Colon (tissue), 2 donors: ENCODE measurements at regions not wholly inside any gene's neighbourhood (a gene's known extent, or its start where the extent isn't known, plus 50 kb on each side); places are given as distances from the start of the nearest gene placed in this dataset.

Experiments used
- FAIRE-seq: peaks from 2 replicates; lab custom pipeline; 2012; peaks lifted over from hg19 to GRCh38; lab: Jason Lieb, UNC
- donor health status: control.
- donor health status: control.

GRCh38 chr14:98945611-98946570, 326.1 kb downstream of the BCL11B start:
- FAIRE-seq, result no peak

GRCh38 chr14:98946940-98947339, 325.1 kb downstream of the BCL11B start:
- no peak for FAIRE-seq

GRCh38 chr14:98947911-98948595, 323.9 kb downstream of the BCL11B start:
- FAIRE-seq, result no peak

GRCh38 chr14:98949051-98949450, 322.9 kb downstream of the BCL11B start:
- FAIRE-seq, result no peak

GRCh38 chr14:98949481-98950135, 322.4 kb downstream of the BCL11B start:
- FAIRE-seq, result no peak

- no peak for FAIRE-seq
Observed at GRCh38 chr14:98950353-98950895, 321.6 kb downstream of the BCL11B start.

GRCh38 chr14:98951031-98951430, 321.0 kb downstream of the BCL11B start:
- no peak for FAIRE-seq

- no peak for FAIRE-seq
Observed at GRCh38 chr14:98951521-98952152, 320.4 kb downstream of the BCL11B start.

- FAIRE-seq, result no peak
Observed at GRCh38 chr14:98952593-98953350, 319.2 kb downstream of the BCL11B start.

- FAIRE-seq, result no peak
Observed at GRCh38 chr14:98953551-98954348, 318.2 kb downstream of the BCL11B start.

- FAIRE-seq, result no peak
Observed at GRCh38 chr14:98954349-98955000, 317.5 kb downstream of the BCL11B start.

- FAIRE-seq, result no peak
Observed at GRCh38 chr14:98955036-98955740, 316.8 kb downstream of the BCL11B start.

GRCh38 chr14:98955741-98956070, 316.3 kb downstream of the BCL11B start:
- no peak for FAIRE-seq

- FAIRE-seq, result no peak
Observed at GRCh38 chr14:98956181-98956580, 315.8 kb downstream of the BCL11B start.

- no peak for FAIRE-seq
Observed at GRCh38 chr14:98956661-98957060, 315.3 kb downstream of the BCL11B start.

GRCh38 chr14:98957211-98958047, 314.6 kb downstream of the BCL11B start:
- FAIRE-seq, result no peak

GRCh38 chr14:98958048-98958631, 313.9 kb downstream of the BCL11B start:
- FAIRE-seq, result no peak

GRCh38 chr14:98958632-98959031, 313.4 kb downstream of the BCL11B start:
- no peak for FAIRE-seq
